HG02610 (cell line): ENCODE measurements at regions not wholly inside any gene's neighbourhood (a gene's known extent, or its start where the extent isn't known, plus 50 kb on each side); places are given as distances from the start of the nearest gene placed in this dataset.

Experiments
- ATAC-seq: cut with Tn5 transposase; IDR thresholded peaks from one replicate; pipeline ENCODE4 v1.9.1; 2021; ENCODE audit warnings: mild to moderate bottlenecking, moderate library complexity; ENCODE audit not compliant: unreplicated experiment

- no peak for ATAC-seq
These were observed 73.4 kb downstream of the FOXD1 start for GRCh38 chr5:73375191-73375545.

DNA sequence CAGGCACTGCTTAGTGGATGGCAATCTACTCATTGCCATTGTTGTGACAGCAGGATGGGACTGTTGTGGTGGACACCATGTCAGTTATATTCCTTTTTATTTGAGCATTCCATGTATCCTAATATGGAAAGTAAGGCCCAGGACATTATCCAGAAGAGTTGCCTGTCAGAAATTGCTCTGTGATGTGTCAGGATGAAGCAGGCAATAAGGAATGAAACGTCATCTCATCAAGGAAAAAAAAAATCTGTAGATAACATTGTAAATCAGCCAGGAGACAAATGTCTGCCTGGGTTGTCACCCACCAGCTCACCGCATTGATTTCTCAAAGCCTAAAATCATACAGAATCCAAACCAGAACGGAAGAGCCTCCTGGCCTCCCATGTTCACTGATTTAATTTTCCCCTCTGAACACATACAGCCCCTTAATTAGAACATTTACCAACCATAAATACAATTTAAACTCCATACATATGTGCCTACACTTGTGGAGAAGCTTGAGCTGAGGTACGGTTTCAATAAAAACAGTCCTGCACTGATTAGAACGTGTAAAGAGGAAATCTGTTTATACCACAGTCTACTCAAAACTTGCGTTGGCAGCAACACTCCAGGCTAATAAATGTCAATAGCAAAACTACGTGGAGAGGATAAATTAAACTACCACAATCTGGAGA, 73.9 kb downstream of the FOXD1 start:
- ATAC-seq: no peak

GRCh38 chr5:73373814-73374510, 74.6 kb downstream of the FOXD1 start:
- no peak for ATAC-seq

DNA sequence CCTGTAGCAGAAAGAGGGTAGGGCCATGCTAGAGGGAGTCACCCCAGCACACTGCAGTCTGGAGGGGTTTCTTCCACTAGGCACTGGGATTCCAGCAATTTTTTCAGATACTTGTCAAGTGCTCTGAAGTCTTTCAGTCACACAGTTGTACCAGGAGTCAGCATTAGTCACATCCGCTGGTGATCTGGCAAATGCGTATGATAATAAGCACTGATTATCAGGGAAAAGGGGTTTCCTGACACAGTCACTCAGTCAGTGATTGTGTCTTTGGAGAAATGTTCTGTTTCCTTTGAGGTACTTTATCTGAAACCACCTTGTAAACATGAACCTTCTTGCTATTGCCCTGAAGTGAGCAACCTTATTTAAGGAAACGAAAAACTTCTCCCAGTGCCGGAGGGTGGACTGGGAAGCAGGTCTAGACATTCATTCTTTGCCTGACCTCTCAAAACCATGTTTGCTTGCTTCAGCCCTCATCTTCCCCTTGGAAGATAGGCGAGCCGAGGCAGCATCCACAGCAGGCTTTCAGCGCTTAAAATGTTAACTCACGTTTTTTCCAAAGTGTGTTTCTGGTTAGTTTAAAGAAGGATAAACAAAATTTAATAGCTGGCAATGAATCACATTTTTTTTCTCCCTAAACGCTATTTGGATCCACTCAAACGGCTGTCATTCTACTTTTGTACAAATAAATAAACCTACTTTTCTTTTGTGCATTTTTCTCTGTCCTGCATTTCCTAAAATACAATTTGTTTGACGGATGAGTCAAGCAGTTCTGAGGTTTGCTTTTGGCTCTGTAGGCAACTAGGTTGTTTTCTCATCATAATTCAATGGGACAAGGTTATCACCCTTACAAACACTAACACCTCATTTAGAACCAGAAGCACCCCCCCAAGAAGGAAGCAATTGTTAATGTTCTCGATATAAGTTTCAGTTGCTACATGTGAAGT, 77.7 kb downstream of the FOXD1 start:
- ATAC-seq: no peak

GRCh38 chr5:73370095-73370494, 78.5 kb downstream of the FOXD1 start:
- ATAC-seq: no peak

GRCh38 chr5:73369278-73369677, 79.3 kb downstream of the FOXD1 start:
- ATAC-seq: no peak

- no peak for ATAC-seq
These were observed 80.9 kb downstream of the FOXD1 start for GRCh38 chr5:73367650-73368049.

DNA sequence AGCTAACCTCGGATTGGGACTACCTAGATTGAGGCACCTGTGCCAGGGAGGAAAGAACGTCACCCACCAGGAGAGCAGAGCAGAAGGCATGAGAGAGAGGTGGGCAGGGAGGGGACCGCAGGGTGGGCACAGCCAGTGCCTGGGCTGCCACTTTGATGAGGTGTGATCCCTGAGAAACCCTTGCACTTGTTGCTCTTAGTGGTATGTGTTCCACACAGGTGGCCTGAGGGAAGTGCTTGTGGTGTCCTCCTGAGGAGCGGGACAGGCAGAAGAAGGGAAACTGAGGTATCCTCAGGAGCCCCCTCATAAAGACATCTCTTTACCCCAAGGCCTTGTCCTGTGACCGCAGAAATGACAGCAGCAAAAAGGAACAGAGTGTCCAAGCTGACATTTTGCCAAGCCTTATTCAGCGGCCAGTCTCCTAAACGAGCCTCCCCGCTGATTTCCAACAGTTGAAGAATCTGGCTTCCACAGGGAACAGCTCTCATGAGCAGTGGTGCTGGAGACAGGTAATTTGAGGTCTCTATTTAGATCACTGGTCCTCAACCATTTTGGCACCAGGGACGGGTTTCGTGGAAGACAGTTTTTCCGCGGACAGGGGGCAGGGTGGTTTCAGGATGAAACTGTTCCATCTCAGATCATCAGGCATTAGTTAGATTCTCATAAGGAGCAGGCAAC, 82.4 kb downstream of the FOXD1 start:
- ATAC-seq: no peak

DNA sequence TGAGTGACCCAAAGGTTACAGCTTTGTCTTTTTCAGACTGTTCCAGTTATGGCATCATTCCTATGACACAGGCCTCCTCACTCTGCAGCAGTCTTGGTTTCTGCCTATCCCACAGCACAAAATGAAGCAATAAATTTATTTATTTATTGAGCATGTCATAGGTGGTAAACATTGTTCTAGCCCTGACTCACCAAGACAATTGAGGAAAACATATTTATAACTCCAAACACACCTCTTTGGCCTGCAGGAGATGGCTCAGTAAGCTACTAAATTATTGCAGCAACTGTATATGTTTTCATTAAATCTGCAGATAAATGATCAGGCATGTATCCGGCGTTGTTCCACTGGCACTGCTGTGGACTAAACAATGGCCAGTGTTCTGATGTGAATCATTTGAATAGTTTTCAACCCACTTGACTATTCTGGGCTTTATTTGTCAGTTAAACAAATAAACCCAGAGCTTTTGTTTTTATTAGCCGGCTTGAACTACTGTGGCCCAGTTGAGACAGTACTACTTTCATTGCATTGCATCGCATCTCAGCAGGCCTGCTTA, 83.2 kb downstream of the FOXD1 start:
- no peak for ATAC-seq

- no peak for ATAC-seq
These were observed 84.5 kb downstream of the FOXD1 start for GRCh38 chr5:73363911-73364730.

- no peak for ATAC-seq
These were observed 89.2 kb downstream of the FOXD1 start for GRCh38 chr5:73359395-73359794.

DNA sequence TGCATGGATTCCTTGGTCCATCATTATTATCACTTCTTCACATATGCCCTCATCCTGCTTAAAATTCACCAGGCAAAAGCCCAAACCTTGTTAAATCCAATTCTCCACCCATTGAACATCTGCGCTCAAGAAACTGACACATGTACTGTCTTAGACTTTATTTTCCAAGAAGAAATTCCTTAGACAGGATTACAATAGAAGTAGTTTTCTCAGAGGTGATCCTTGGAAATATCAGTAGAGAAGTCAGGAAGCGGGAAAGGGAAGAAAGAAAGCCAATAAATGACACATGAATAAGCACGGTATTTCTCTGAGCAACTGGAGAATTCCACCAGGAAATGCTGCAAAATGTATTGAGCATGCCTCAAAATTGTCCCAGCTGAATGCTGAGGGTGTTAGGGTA, 90.2 kb downstream of the FOXD1 start:
- no peak for ATAC-seq

- ATAC-seq: no peak
These were observed 91.0 kb downstream of the FOXD1 start for GRCh38 chr5:73357576-73357975.

- ATAC-seq: no peak
These were observed 93.5 kb downstream of the FOXD1 start for GRCh38 chr5:73355108-73355507.

- no peak for ATAC-seq
These were observed 94.2 kb downstream of the FOXD1 start for GRCh38 chr5:73354406-73354805.

DNA sequence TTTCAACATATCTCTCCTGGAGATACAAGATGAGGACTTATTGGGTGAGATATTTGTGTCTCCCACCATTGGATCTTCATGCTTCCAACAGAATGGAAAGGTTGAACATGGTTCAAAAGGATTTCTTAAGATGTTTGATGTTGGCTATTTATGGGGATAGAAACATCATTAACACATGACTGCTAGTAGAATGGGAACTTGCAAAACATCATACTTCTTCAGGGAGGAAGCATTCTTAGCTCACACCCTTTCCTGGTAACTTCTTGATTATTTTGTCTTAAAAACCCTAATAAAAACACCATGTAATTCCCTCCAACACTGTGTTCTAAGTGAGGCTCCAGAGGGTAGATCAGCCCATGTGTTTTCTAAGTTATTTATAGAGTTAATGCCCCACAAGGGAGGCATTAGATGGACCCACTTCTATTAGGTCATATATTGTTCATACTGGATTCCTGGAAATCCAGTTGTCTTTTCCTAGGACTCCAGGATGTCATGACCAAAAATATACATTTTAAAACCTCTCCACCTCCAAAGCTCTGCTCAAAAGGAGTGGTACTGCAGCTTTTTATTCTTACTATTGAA, 95.8 kb downstream of the FOXD1 start:
- no peak for ATAC-seq

DNA sequence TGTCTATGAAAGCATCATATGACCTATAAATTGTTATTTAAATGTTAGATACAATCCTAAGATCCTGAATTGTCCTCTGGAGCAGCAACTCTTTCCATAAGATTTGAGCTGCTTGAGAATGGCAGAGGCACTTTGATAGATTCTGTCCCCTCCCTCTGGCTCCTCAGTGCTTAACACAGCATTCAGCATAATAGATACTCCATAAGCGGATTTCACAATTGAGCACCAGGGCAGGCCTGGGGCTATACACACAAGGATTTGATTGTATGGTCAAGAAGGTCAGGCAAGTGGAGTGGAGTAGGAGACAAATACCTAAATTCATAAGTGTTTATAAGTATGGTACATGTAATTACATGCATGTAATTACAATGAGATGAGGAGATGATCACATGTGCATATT, 96.3 kb downstream of the FOXD1 start:
- no peak for ATAC-seq

GRCh38 chr5:73351593-73351992, 97.0 kb downstream of the FOXD1 start:
- no peak for ATAC-seq

DNA sequence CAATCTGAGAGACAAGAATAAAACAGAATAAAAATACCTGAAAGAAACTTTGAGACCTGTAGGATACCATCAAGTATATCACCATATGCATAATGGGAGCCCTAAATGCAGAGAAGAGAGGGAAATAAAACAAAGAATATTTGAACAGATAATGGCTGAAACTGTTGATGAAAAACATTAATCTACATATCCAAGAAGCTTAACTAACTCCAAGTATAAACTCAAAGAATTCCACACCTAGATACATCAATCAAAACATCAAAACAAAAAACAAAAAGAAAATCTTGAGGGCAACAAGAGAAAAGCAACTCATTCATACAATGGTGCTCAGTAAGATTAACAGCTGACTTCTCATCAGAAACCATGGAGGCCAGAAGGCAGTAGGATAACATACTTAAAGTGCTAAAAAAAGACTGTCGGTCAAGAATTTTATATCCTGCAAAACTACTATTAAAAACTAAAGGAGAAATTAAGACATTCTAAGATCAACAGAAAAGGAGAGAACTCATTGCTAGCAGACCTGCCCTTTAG, 101.6 kb downstream of the FOXD1 start:
- no peak for ATAC-seq
